ENCODE measurements at regions not wholly inside any gene's neighbourhood (a gene's known extent, or its start where the extent isn't known, plus 50 kb on each side); places are given as distances from the start of the nearest gene placed in this dataset.

DNA sequence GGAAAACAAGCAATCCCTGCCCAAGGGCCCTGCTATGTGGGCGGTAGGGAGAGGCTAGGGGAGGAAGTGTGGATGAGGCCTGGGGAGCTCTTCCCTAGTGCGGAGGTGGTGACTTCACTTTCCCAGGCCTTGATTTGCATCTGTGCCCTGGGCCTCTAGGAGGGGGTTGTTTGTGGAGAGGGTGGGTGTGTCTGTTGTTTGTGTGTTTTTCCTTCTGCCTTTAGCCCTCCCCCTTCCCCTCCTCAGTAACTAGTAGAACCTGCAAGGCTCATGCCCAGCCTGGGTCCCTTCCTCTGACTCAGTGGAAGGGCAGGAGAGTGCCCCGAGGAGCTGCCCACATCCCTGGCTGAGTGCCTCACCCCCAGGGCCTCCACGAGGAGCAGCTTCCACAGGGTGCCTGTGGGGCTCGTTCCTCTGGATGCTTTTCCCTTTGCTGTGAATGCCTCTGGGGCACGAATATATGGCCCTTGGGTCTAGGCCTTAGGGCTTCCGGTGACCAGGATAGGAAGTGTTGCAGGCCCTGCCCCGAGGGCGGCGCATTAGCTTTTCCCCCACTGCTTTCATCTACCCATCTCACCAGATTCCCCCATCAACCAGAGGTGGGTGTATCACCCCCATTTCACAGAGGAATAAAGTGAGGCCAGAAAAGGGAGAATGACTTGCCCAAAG, 89.4 kb upstream of the DUSP5 start:
- WGBS (ENCODE audit: insufficient coverage) = 91% methylated on average over 10 of the region's 10 CpGs
- Mint-ChIP-seq H3K4me3 (no peak overlapping the region), H3K27ac (no peak overlapping the region), H3K36me3 (no peaks in the 10 kb centered on the region), H3K9me3 (no peaks in the 10 kb centered on the region), H3K27me3 (ENCODE audit: low read depth in 2 of 2) (peaks cover 17 to 33% of the 10 kb centered on the region in 2 donors), H3K4me1 (peaks cover 24 to 27% of the 10 kb centered on the region in 2 donors)
- Histone ChIP-seq H3K4me1 (ENCODE audit: control insufficient read depth, insufficient read depth, low read length) (peaks cover 10% of the 10 kb centered on the region), H3K36me3 (ENCODE audit: control insufficient read depth, insufficient read depth, low read length) (no peaks in the 10 kb centered on the region), H3K27me3 (ENCODE audit: control insufficient read depth, insufficient read depth, low read length) (no peaks in the 10 kb centered on the region), H3K27ac (ENCODE audit: low read length) (no peak overlapping the region), H3K9me3 (ENCODE audit: control insufficient read depth, insufficient read depth, low read length) (no peaks in the 10 kb centered on the region), H3K4me3 (ENCODE audit: low read length) (no peak overlapping the region)
- TF ChIP-seq, protein P1, sequence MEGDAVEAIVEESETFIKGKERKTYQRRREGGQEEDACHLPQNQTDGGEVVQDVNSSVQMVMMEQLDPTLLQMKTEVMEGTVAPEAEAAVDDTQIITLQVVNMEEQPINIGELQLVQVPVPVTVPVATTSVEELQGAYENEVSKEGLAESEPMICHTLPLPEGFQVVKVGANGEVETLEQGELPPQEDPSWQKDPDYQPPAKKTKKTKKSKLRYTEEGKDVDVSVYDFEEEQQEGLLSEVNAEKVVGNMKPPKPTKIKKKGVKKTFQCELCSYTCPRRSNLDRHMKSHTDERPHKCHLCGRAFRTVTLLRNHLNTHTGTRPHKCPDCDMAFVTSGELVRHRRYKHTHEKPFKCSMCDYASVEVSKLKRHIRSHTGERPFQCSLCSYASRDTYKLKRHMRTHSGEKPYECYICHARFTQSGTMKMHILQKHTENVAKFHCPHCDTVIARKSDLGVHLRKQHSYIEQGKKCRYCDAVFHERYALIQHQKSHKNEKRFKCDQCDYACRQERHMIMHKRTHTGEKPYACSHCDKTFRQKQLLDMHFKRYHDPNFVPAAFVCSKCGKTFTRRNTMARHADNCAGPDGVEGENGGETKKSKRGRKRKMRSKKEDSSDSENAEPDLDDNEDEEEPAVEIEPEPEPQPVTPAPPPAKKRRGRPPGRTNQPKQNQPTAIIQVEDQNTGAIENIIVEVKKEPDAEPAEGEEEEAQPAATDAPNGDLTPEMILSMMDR (IDR thresholded peaks at IDR 0.05) = no peak
- DNase-seq (no peak), ATAC-seq (no peak)
- intact Hi-C loops (cut with micrococcal nuclease) = no loop called here

DNA sequence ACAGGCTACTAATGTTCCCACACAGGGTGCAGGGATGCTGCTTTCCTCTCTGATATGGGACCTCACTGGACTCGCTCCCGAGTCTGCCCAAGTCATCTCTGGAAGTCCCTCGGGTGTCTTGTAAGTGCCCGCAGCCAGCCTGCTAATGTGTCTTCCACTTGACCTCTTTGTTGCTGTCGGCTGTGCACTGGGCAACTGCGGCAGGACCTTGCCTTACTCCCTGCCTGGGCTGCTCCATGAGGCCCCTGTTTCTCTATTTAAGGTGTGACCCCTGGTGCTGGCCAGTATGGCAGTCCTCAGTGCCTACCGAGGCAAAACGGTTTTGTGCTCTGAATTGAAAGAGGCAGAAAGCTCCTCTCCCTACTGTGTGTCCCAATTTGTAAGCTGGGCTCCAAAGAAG, 88.8 kb upstream of the DUSP5 start:
- TF ChIP-seq, protein P1 (IDR thresholded peaks at IDR 0.05) = no peak
- Histone ChIP-seq H3K36me3 (ENCODE audit: control insufficient read depth, insufficient read depth, low read length) (no peaks in the 10 kb centered on the region), H3K27me3 (ENCODE audit: control insufficient read depth, insufficient read depth, low read length) (no peaks in the 10 kb centered on the region), H3K27ac (ENCODE audit: low read length) (no peak overlapping the region), H3K4me1 (ENCODE audit: control insufficient read depth, insufficient read depth, low read length) (peaks cover 17% of the 10 kb centered on the region), H3K9me3 (ENCODE audit: control insufficient read depth, insufficient read depth, low read length) (no peaks in the 10 kb centered on the region), H3K4me3 (ENCODE audit: low read length) (no peak overlapping the region)
- H3K27me3 Mint-ChIP-seq (ENCODE audit: low read depth in 2 of 2) = peaks cover 17 to 33% of the 10 kb centered on the region in 2 donors
- no peaks in the 10 kb centered on the region for H3K36me3 Mint-ChIP-seq
- no peak overlapping the region for H3K4me3 Mint-ChIP-seq
- WGBS (ENCODE audit: insufficient coverage) = 98% methylated on average over 8 of the region's 8 CpGs
- H3K9me3 Mint-ChIP-seq = no peaks in the 10 kb centered on the region
- peaks cover 30 to 34% of the 10 kb centered on the region in 2 donors for H3K4me1 Mint-ChIP-seq
- DNase-seq = no peak
- no peak for ATAC-seq
- intact Hi-C loops (cut with micrococcal nuclease) = no loop called here
- no peak overlapping the region for H3K27ac Mint-ChIP-seq

DNA sequence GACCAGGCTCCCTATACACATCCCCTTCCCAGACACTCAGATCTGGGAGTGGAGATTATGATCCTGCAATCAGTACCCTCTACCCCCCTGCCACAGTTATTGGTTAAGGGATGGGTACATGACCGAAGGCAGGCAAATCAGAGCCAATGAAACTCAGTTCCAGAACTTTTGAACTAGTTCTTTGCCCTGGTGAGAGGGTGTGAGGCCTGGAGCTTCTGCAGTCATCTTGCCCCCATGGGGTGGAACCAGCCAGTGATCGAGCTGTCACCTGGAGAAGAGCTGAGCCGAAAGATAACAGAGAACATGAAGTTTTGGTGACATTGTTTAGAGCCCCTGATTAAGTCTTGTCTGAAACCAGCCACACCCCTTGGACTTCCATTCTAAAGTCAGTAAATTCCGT, 88.2 kb upstream of the DUSP5 start:
- Mint-ChIP-seq H3K4me3 (no peak overlapping the region), H3K4me1 (peaks cover 36 to 39% of the 10 kb centered on the region in 2 donors), H3K36me3 (no peaks in the 10 kb centered on the region), H3K9me3 (no peaks in the 10 kb centered on the region), H3K27me3 (ENCODE audit: low read depth in 2 of 2) (peaks cover 17 to 33% of the 10 kb centered on the region in 2 donors), H3K27ac (no peak overlapping the region)
- no peak for ATAC-seq
- TF ChIP-seq, protein P1 (IDR thresholded peaks at IDR 0.05) = no peak
- Histone ChIP-seq H3K4me1 (ENCODE audit: control insufficient read depth, insufficient read depth, low read length) (peaks cover 22% of the 10 kb centered on the region), H3K9me3 (ENCODE audit: control insufficient read depth, insufficient read depth, low read length) (no peaks in the 10 kb centered on the region), H3K27ac (ENCODE audit: low read length) (no peak overlapping the region), H3K36me3 (ENCODE audit: control insufficient read depth, insufficient read depth, low read length) (no peaks in the 10 kb centered on the region), H3K4me3 (ENCODE audit: low read length) (no peak overlapping the region), H3K27me3 (ENCODE audit: control insufficient read depth, insufficient read depth, low read length) (no peaks in the 10 kb centered on the region)
- no peak for DNase-seq
- intact Hi-C loops (cut with micrococcal nuclease) = no loop called here
- WGBS (ENCODE audit: insufficient coverage) = 82% methylated on average over 4 of the region's 4 CpGs

DNA sequence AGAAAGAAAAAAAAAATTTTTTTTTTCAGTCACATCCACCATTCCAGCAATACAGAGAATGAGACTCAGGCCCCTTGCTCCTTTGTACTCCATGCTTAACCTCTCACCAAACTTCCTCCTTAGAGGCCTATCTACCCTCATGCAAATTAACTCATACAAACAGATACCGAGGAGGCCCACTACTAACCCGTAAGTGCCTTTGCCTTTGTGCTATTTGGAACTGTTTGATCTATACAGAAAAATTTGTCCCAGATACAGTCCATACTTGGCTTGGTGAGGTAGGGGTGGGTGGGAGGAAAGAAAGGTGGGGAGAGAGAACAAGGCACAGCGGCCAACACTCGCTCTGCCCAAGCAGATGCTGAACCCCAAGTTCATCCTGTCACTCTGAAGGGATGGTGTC, 87.8 kb upstream of the DUSP5 start:
- H3K4me1 ChIP-seq (ENCODE audit: control insufficient read depth, insufficient read depth, low read length) = peaks cover 26% of the 10 kb centered on the region
- Mint-ChIP-seq H3K4me1 (peaks cover 40% of the 10 kb centered on the region in 2 donors), H3K36me3 (no peaks in the 10 kb centered on the region), H3K27me3 (ENCODE audit: low read depth in 2 of 2) (peaks cover 17 to 30% of the 10 kb centered on the region in 2 donors), H3K4me3 (no peak overlapping the region), H3K27ac (no peak overlapping the region), H3K9me3 (no peaks in the 10 kb centered on the region)
- no peak overlapping the region for H3K4me3 ChIP-seq (ENCODE audit: low read length)
- TF ChIP-seq, protein P1 (IDR thresholded peaks at IDR 0.05) = no peak
- no peaks in the 10 kb centered on the region for H3K36me3 ChIP-seq (ENCODE audit: control insufficient read depth, insufficient read depth, low read length)
- no peak overlapping the region for H3K27ac ChIP-seq (ENCODE audit: low read length)
- ATAC-seq (no peak), DNase-seq (no peak)
- intact Hi-C loops (cut with micrococcal nuclease) = loop anchor here (10.0 kb wide), 2 partner anchors 325 to 395 kb away; no protein-coding TSS in a partner anchor
- H3K9me3 ChIP-seq (ENCODE audit: control insufficient read depth, insufficient read depth, low read length) = no peaks in the 10 kb centered on the region
- no peaks in the 10 kb centered on the region for H3K27me3 ChIP-seq (ENCODE audit: control insufficient read depth, insufficient read depth, low read length)
- 81% methylated on average over 4 of the region's 4 CpGs for WGBS (ENCODE audit: insufficient coverage)
